ENCODE measurements at regions not wholly inside any gene's neighbourhood (a gene's known extent, or its start where the extent isn't known, plus 50 kb on each side); places are given as distances from the start of the nearest gene placed in this dataset.

- ATAC-seq (no peak), DNase-seq (ENCODE audit: low read depth in 1 of 2, low spot score in 1 of 2) (no peak), FAIRE-seq (no peak)
- H3K27ac ChIP-seq, result no peak overlapping the region
- H3K4me1 ChIP-seq, result no peaks in the 10 kb centered on the region
- no peak for TF ChIP-seq HES2 (IDR thresholded peaks at IDR 0.05)
- no peak for TF ChIP-seq NPAS2 (CRISPR knock-in tag; IDR thresholded peaks at IDR 0.05; ENCODE audit: borderline replicate concordance)
- TF ChIP-seq POLR2A (IDR thresholded peaks at IDR 0.05; ENCODE audit: low read length), result no peak
- no peak for TF ChIP-seq HDAC2 (IDR thresholded peaks at IDR 0.05)
- TF ChIP-seq RCOR1 (IDR thresholded peaks at IDR 0.05; ENCODE audit: low read depth, low read length), result no peak
- TF ChIP-seq ELK1 (IDR thresholded peaks at IDR 0.05; ENCODE audit: low read depth, low read length), result no peak
- TF ChIP-seq NR3C1 (IDR thresholded peaks at IDR 0.05), result no peak
- TF ChIP-seq RARB (CRISPR knock-in tag; IDR thresholded peaks at IDR 0.05), result no peak
- TF ChIP-seq TP53 (CRISPR knock-in tag; IDR thresholded peaks at IDR 0.05), result no peak
- no peak for TF ChIP-seq RAD21 (conservative IDR thresholded peaks at IDR 0.05 in 1 of 2, IDR thresholded peaks at IDR 0.05 in 1 of 2)
- TF ChIP-seq FOSL2 (IDR thresholded peaks at IDR 0.05), result no peak
- TF ChIP-seq FOSL2 (CRISPR knock-in tag; IDR thresholded peaks at IDR 0.05), result no peak
- no peak for TF ChIP-seq KDM1A (IDR thresholded peaks at IDR 0.05; ENCODE audit: low read depth)
- no peak for TF ChIP-seq FOSB (CRISPR knock-in tag; IDR thresholded peaks at IDR 0.05)
- TF ChIP-seq PBX3 (IDR thresholded peaks at IDR 0.05), result no peak
- no peak for TF ChIP-seq HMGXB4 (CRISPR knock-in tag; IDR thresholded peaks at IDR 0.05; ENCODE audit: borderline replicate concordance)
- no peak for TF ChIP-seq ZNF302 (CRISPR knock-in tag; IDR thresholded peaks at IDR 0.05)
- ChIA-PET CTCF (no interaction called here), POLR2A (no interaction called here)
- peaks cover 10% of the 10 kb centered on the region; the same call in 2 of the 3 replicates for H3K9me3 ChIP-seq
- no peak overlapping the region for H3K4me2 ChIP-seq
- H3K4me3 ChIP-seq, result no peak overlapping the region
These were observed 107.3 kb upstream of the SYNDIG1 start for GRCh38 chr20:24362080-24362479.

GRCh38 chr20:24361541-24361940 lies 107.9 kb upstream of the SYNDIG1 start:
- H3K4me2 ChIP-seq, result no peak overlapping the region
- peaks cover 10% of the 10 kb centered on the region; the same call in 2 of the 3 replicates for H3K9me3 ChIP-seq
- WGBS (ENCODE audit: missing lambda C conversion rate), result 9% methylated on average over 2 of the region's 2 CpGs
- no peak for TF ChIP-seq EHMT2 (IDR thresholded peaks at IDR 0.05; ENCODE audit: low read depth)
- ATAC-seq (no peak), FAIRE-seq (no peak), DNase-seq (ENCODE audit: low read depth in 1 of 2, low spot score in 1 of 2) (no peak)
- ChIA-PET CTCF (no interaction called here), POLR2A (no interaction called here)
- H3K4me3 ChIP-seq, result no peak overlapping the region
- H3K27ac ChIP-seq, result no peak overlapping the region
- no peaks in the 10 kb centered on the region for H3K4me1 ChIP-seq

GRCh38 chr20:24360531-24360930 lies 108.9 kb upstream of the SYNDIG1 start:
- DNase-seq (ENCODE audit: low read depth in 1 of 2, low spot score in 1 of 2) (no peak), ATAC-seq (no peak), FAIRE-seq (no peak)
- H3K4me1 ChIP-seq, result no peaks in the 10 kb centered on the region
- POLR2A ChIA-PET, result no interaction called here
- TF ChIP-seq REST (IDR thresholded peaks at IDR 0.05) (no peak), MAX (IDR thresholded peaks at IDR 0.05) (no peak), EP300 (IDR thresholded peaks at IDR 0.05) (no peak), RCOR1 (IDR thresholded peaks at IDR 0.05; ENCODE audit: low read depth, low read length) (no peak), ESRRA (IDR thresholded peaks at IDR 0.05; ENCODE audit: borderline replicate concordance, low read length) (no peak), KDM1A (IDR thresholded peaks at IDR 0.05; ENCODE audit: low read depth) (no peak), RNF2 (IDR thresholded peaks at IDR 0.05; ENCODE audit: borderline replicate concordance, low read depth) (no peak), MAZ (IDR thresholded peaks at IDR 0.05; ENCODE audit: borderline replicate concordance, low read depth, low read length) (no peak)
- H3K27ac ChIP-seq, result no peak overlapping the region
- 49% methylated on average over 3 of the region's 3 CpGs for WGBS (ENCODE audit: missing lambda C conversion rate)
- CTCF ChIA-PET, result interaction anchor here (0.9 to 4.3 kb wide), 4 partner anchors 9 to 50 kb away, joined by 3 to 20 read pairs (median 4); no protein-coding TSS in a partner anchor
- no peak overlapping the region for H3K4me2 ChIP-seq
- H3K9me3 ChIP-seq, result peaks cover 10% of the 10 kb centered on the region; the same call in 2 of the 3 replicates
- H3K4me3 ChIP-seq, result no peak overlapping the region

Measured in A549 (cell line).